C4-2B (cell line): ENCODE measurements at regions not wholly inside any gene's neighbourhood (a gene's known extent, or its start where the extent isn't known, plus 50 kb on each side); places are given as distances from the start of the nearest gene placed in this dataset.

Experiments
- H3K27ac ChIP-seq: fragments of 450-650 bp; 2 replicates; pipeline ENCODE4 v1.5.1; 2017
- ZFX ChIP-seq: fragments of 450-650 bp; IDR thresholded peaks from 2 replicates; pipeline ENCODE4 v1.6.1; 2017
- TF ChIP-seq, protein P1 (sequence below): fragments of 450-650 bp; conservative IDR thresholded peaks from 2 replicates; pipeline ENCODE4 v1.5.1; 2017; ENCODE audit warnings: mild to moderate bottlenecking

DNA sequence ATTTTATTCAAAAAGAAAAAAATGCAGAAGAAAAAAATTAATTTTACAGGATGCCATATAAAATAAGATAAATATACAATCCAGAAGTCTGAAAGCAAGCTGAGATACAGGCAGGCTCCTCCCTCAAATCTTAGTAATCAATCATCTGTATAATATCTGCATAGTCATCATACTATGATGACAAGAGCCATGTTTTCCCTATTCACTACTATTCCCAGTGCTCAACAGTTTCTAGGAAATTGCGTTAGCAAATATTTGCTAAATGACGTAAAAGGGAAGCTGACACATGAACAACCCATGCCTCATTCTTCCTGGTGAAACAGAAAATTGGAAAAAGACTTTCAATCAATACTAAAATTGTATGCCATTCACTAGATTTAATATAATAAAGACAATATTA lies 793.2 kb downstream of the SUCLG1 start:
- no peak overlapping the region for H3K27ac ChIP-seq
- TF ChIP-seq ZFX: no peak
- TF ChIP-seq, protein P1, sequence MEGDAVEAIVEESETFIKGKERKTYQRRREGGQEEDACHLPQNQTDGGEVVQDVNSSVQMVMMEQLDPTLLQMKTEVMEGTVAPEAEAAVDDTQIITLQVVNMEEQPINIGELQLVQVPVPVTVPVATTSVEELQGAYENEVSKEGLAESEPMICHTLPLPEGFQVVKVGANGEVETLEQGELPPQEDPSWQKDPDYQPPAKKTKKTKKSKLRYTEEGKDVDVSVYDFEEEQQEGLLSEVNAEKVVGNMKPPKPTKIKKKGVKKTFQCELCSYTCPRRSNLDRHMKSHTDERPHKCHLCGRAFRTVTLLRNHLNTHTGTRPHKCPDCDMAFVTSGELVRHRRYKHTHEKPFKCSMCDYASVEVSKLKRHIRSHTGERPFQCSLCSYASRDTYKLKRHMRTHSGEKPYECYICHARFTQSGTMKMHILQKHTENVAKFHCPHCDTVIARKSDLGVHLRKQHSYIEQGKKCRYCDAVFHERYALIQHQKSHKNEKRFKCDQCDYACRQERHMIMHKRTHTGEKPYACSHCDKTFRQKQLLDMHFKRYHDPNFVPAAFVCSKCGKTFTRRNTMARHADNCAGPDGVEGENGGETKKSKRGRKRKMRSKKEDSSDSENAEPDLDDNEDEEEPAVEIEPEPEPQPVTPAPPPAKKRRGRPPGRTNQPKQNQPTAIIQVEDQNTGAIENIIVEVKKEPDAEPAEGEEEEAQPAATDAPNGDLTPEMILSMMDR: no peak

DNA sequence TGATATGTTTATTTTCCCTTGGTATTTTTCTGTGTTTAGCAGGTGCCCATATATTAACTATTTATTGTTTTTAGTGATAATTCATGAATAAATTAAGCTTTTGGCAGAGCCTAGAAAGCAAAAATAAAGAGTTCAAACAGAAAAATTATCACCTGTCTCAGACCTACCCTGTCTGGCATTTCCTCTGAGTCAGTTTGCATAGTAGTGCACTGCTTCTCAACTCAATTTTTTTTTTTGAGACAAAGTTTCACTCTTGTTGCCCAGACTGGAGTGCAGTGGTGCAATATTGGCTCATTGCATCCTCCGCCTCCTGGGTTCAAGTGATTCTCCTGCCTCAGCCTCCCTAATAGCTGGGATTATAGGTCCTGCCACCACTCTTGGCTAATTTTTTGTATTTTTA lies 793.9 kb downstream of the SUCLG1 start:
- no peak overlapping the region for H3K27ac ChIP-seq
- TF ChIP-seq ZFX: no peak
- TF ChIP-seq, protein P1: no peak

DNA sequence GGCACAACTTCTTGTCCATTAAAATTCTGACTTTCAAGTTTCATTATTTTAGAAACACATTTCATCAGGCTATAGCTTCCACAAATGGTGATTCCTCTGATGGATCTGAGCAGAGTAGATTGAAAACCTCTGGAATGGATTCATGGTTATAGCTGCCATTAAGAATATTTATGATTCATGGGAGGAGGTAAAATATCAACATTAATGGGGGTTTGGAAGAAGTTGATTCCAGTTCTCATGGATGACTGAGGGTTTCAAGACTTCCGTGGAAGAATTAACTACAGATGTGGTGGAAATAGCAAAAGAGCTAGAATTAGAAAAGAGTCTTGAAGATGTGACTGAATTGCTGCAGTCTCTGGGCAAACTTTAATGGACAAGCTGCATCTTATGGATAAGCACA lies 797.4 kb downstream of the SUCLG1 start:
- TF ChIP-seq ZFX: no peak
- TF ChIP-seq, protein P1: no peak
- no peak overlapping the region for H3K27ac ChIP-seq

DNA sequence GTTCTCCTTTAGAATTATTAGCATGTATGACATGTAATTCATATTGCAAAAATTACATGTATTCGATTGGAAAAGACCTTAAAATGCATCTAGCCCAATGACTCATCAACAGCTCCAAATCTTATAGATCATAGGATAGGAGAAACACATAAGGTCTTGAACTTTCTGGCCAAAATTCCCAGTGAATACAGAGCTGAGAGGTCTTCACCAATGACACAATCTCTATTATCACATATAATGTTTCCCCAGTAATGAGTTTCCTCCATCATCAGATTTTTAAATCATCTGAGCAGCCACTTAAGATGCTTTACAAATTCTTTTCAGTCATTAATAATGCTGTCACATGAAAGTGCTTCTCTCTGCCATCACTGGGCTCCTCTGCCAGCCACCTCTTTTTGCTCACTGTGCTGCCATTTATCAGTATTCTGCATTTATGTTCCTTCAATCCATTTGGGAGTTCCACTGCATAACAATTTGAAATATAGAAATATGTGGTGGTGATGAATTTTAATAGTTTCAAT lies 804.9 kb downstream of the SUCLG1 start:
- no peak for TF ChIP-seq ZFX
- TF ChIP-seq, protein P1: no peak
- no peak overlapping the region for H3K27ac ChIP-seq

DNA sequence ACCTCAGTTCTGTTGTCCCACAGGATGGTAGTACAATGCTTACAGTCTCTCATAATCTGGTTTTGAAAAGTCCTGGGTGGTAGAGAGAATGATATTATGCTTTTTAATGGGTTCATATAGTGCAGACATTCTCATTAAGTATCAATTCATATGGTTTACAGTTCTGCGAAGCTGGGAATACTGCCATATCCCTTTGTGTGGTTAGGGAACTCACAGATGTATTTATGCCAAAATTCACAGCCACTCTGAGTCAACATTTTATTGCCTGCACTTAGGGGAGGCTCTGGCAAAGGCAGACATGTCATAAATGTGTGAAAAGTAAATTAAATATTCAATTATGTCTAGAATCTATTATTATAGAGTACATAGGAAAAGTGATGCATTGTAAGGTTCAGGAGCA lies 808.2 kb downstream of the SUCLG1 start:
- no peak for TF ChIP-seq ZFX
- TF ChIP-seq, protein P1: no peak
- no peak overlapping the region for H3K27ac ChIP-seq

DNA sequence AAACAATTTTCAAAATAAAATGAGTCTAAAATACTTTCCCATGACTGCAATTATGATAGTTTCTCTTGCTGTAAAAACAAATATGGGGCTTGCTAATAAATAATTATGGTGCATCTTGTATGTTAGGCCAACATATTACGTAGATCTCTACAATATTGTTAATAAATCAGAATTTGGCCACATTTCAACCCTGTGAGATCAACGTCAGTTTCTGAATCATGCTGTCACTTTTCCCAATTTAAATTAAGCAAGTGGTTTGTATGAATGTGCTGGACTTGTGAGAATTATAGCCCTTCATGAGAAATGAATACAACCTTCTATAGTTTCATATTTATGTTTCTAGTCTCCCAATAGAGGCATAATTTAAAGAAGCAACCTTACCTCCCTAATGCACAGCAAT lies 808.9 kb downstream of the SUCLG1 start:
- TF ChIP-seq, protein P1: no peak
- TF ChIP-seq ZFX: no peak
- H3K27ac ChIP-seq: no peak overlapping the region

DNA sequence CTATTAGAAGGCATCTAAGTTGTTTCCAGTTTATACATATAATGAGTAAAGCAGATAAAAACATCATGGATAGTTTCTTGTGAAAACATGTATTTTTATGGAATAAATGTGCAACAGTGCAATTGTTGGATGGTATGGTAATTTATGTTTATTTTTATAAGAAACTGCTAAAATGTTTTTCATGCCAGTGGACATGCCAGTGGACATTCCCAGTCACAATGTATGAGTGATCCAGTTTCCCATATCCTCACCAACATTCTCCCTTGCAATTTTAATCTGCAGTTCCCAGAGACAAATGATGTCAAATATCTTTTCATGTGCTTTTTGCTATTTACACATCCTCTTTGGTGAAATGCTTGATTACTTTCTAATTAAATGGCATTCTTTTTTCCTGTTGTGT lies 818.6 kb downstream of the SUCLG1 start:
- TF ChIP-seq ZFX: no peak
- TF ChIP-seq, protein P1: no peak
- no peak overlapping the region for H3K27ac ChIP-seq
